Loucy (cell line): ENCODE measurements at regions not wholly inside any gene's neighbourhood (a gene's known extent, or its start where the extent isn't known, plus 50 kb on each side); places are given as distances from the start of the nearest gene placed in this dataset.

Experiments
- EZH2phosphoT487 ChIP-seq: fragments of 200-600 bp; IDR thresholded peaks from 2 replicates; pipeline ENCODE4 v1.6.1; 2018; ENCODE audit warnings: antibody characterized with exemption, mild to moderate bottlenecking, moderate library complexity, borderline replicate concordance
- TF ChIP-seq, protein P1 (sequence below): fragments of 200-600 bp; sonication (generic); conservative IDR thresholded peaks from 2 replicates; pipeline ENCODE4 v1.5.1; 2014; ENCODE audit warnings: mild to moderate bottlenecking, antibody characterized with exemption, low read length

DNA sequence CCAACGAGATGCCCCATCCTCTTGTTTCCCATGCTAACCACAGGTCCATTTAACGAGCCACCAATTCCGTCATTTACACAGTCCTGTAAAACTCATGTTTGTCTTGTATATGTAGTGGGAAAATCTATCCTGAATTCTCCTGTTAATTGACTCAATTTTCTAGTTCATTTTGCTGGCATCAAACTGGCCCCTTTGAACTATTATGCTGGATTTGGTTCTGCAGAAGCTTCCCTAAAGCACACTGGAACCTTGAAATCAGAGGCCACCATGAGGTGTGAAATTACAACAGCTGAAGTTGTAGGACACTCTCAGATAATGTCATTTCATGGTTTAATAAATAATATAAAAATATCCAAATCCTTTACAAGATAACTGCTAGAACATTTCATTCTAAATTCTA lies 129.8 kb upstream of the AKR1E2 start:
- TF ChIP-seq, protein P1, sequence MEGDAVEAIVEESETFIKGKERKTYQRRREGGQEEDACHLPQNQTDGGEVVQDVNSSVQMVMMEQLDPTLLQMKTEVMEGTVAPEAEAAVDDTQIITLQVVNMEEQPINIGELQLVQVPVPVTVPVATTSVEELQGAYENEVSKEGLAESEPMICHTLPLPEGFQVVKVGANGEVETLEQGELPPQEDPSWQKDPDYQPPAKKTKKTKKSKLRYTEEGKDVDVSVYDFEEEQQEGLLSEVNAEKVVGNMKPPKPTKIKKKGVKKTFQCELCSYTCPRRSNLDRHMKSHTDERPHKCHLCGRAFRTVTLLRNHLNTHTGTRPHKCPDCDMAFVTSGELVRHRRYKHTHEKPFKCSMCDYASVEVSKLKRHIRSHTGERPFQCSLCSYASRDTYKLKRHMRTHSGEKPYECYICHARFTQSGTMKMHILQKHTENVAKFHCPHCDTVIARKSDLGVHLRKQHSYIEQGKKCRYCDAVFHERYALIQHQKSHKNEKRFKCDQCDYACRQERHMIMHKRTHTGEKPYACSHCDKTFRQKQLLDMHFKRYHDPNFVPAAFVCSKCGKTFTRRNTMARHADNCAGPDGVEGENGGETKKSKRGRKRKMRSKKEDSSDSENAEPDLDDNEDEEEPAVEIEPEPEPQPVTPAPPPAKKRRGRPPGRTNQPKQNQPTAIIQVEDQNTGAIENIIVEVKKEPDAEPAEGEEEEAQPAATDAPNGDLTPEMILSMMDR = no peak
- TF ChIP-seq EZH2phosphoT487 = no peak
